LNCAP (cell line): ENCODE measurements at regions not wholly inside any gene's neighbourhood (a gene's known extent, or its start where the extent isn't known, plus 50 kb on each side); places are given as distances from the start of the nearest gene placed in this dataset.

Experiments used
- CTCF ChIP-seq: fragments of 450-650 bp; IDR thresholded peaks from 2 replicates; pipeline ENCODE4 v1.5.1; 2017; ENCODE audit warnings: mild to moderate bottlenecking

GRCh38 chrX:140064993-140065392, 99.7 kb upstream of the CXorf66 start:
- TF ChIP-seq CTCF: no peak

- peak; percentile 67 for TF ChIP-seq CTCF
These were observed 91.7 kb upstream of the CXorf66 start for GRCh38 chrX:140057001-140057411.

GRCh38 chrX:140053846-140054245, 88.5 kb upstream of the CXorf66 start:
- no peak for TF ChIP-seq CTCF

GRCh38 chrX:140050906-140051305, 85.6 kb upstream of the CXorf66 start:
- TF ChIP-seq CTCF: peak; percentile 47

GRCh38 chrX:140040386-140040785, 75.1 kb upstream of the CXorf66 start:
- TF ChIP-seq CTCF: no peak

GRCh38 chrX:140038842-140039241, 73.5 kb upstream of the CXorf66 start:
- TF ChIP-seq CTCF: no peak

- TF ChIP-seq CTCF: peak; percentile 38; the same call in 1 of the 2 replicates
These were observed 69.6 kb upstream of the CXorf66 start for GRCh38 chrX:140034916-140035315.

GRCh38 chrX:140022482-140022881, 57.2 kb upstream of the CXorf66 start:
- TF ChIP-seq CTCF: no peak
